CD14-positive monocyte (primary cell): ENCODE measurements at regions not wholly inside any gene's neighbourhood (a gene's known extent, or its start where the extent isn't known, plus 50 kb on each side); places are given as distances from the start of the nearest gene placed in this dataset.

ENCODE experiments used
- DNase-seq, 3 donors: peaks; one replicate each; pipeline ENCODE4 v3.0.0-alpha.2; 2011 to 2022
- H2AFZ ChIP-seq: 2 replicates; pipeline ENCODE4 v1.6.0; 2012; ENCODE audit warnings: mild to moderate bottlenecking, low read depth, low read length, inconsistent platforms; ENCODE audit not compliant: insufficient read depth, poor library complexity, severe bottlenecking
- H3K27ac ChIP-seq, 2 donors: 1 replicate in 1 of 2; 2 replicates in 1 of 2; pipeline ENCODE4 v1.5.1; 2012 to 2013; ENCODE audit warnings: low read length in 2 of 2, control low read depth in 1 of 2, inconsistent platforms in 1 of 2, low read depth in 1 of 2, mild to moderate bottlenecking in 1 of 2
- H3K27me3 ChIP-seq, 2 donors: one replicate each; pipeline versions ENCODE4 v1.6.0 to v1.6.1; 2011 to 2013; ENCODE audit warnings: low read length in 2 of 2; ENCODE audit not compliant: control insufficient read depth in 2 of 2, insufficient read depth in 2 of 2
- H3K36me3 ChIP-seq, 2 donors: replicated peaks in 1 of 2; 1 replicate in 1 of 2; 2 replicates in 1 of 2; pipeline versions ENCODE4 v1.5.1 to v1.6.1; 2012 to 2013; ENCODE audit warnings: low read length in 2 of 2, control low read depth in 1 of 2, inconsistent platforms in 1 of 2, mild to moderate bottlenecking in 1 of 2; ENCODE audit not compliant: insufficient read depth in 2 of 2, control insufficient read depth in 1 of 2
- H3K4me1 ChIP-seq, 2 donors: 1 replicate in 1 of 2; 2 replicates in 1 of 2; pipeline versions ENCODE4 v1.5.1 to v1.6.1; 2012 to 2013; ENCODE audit warnings: low read length in 2 of 2, control low read depth in 1 of 2, inconsistent platforms in 1 of 2, mild to moderate bottlenecking in 1 of 2, moderate library complexity in 1 of 2; ENCODE audit not compliant: insufficient read depth in 2 of 2, control insufficient read depth in 1 of 2
- H3K4me2 ChIP-seq: replicated peaks from 2 replicates; pipeline ENCODE3; 2012; ENCODE audit warnings: low read length, moderate library complexity, mild to moderate bottlenecking; ENCODE audit not compliant: poor library complexity, severe bottlenecking; ENCODE audit errors: extremely low read depth
- H3K4me3 ChIP-seq, 3 experiments: fragments of 200-600 bp in 1 of 3; sonication (generic) in 1 of 3; replicated peaks in 1 of 3; 1 replicate in 2 of 3; 2 replicates in 1 of 3; pipeline ENCODE4 v1.5.1; 2011 to 2013; ENCODE audit warnings: low read length in 3 of 3, mild to moderate bottlenecking in 3 of 3, control low read depth in 2 of 3, low read depth in 2 of 3, inconsistent platforms in 1 of 3, moderate library complexity in 1 of 3
- H3K79me2 ChIP-seq: 2 replicates; pipeline ENCODE4 v1.6.0; 2012; ENCODE audit warnings: mild to moderate bottlenecking, control low read depth, inconsistent platforms, low read length, moderate library complexity; ENCODE audit not compliant: insufficient read depth
- H3K9ac ChIP-seq: 2 replicates; pipeline ENCODE4 v1.6.0; 2017; ENCODE audit warnings: low read length, mild to moderate bottlenecking; ENCODE audit not compliant: insufficient read depth, poor library complexity, severe bottlenecking
- H3K9me3 ChIP-seq, 2 donors: replicated peaks in 1 of 2; 1 replicate in 1 of 2; 2 replicates in 1 of 2; pipeline versions ENCODE4 v1.5.1 to v1.6.1; 2012 to 2013; ENCODE audit warnings: low read length in 2 of 2, control low read depth in 1 of 2; ENCODE audit not compliant: control insufficient read depth in 1 of 2, insufficient read depth in 1 of 2
- H4K20me1 ChIP-seq: 2 replicates; pipeline ENCODE4 v1.6.0; 2012; ENCODE audit warnings: mild to moderate bottlenecking, low read length, control low read depth, moderate library complexity; ENCODE audit not compliant: insufficient read depth
- H3K27ac Mint-ChIP-seq, 7 donors: one replicate each; pipeline ENCODE4 v1.8.0; 2020; ENCODE audit warnings: mild to moderate bottlenecking in 7 of 7, mixed read lengths in 7 of 7, moderate library complexity in 6 of 7, inconsistent platforms in 2 of 7
- H3K27me3 Mint-ChIP-seq, 3 donors: one replicate each; pipeline ENCODE4 v1.8.0; 2021 to 2022; ENCODE audit warnings: low read depth in 3 of 3, mild to moderate bottlenecking in 3 of 3, mixed read lengths in 3 of 3, moderate library complexity in 3 of 3, inconsistent platforms in 1 of 3
- H3K36me3 Mint-ChIP-seq, 2 donors: one replicate each; pipeline ENCODE4 v1.8.0; 2020; ENCODE audit warnings: mixed read lengths in 2 of 2, inconsistent platforms in 1 of 2, mild to moderate bottlenecking in 1 of 2
- H3K4me1 Mint-ChIP-seq: one replicate; pipeline ENCODE4 v1.8.0; 2020; ENCODE audit warnings: mild to moderate bottlenecking, mixed read lengths
- H3K4me3 Mint-ChIP-seq, 2 donors: one replicate each; pipeline ENCODE4 v1.8.0; 2020; ENCODE audit warnings: mild to moderate bottlenecking in 2 of 2, mixed read lengths in 2 of 2, moderate library complexity in 1 of 2
- H3K9me3 Mint-ChIP-seq, 7 donors: one replicate each; pipeline ENCODE4 v1.8.0; 2020 to 2022; ENCODE audit warnings: mixed read lengths in 7 of 7, mild to moderate bottlenecking in 6 of 7, moderate library complexity in 6 of 7, inconsistent platforms in 2 of 7
- CTCF ChIP-seq: fragments of 200-600 bp; IDR thresholded peaks from one replicate; pipeline ENCODE4 v1.8.0; 2022; ENCODE audit warnings: antibody characterized with exemption, mild to moderate bottlenecking
- WGBS: methylation state at CpG from one replicate; pipeline ENCODE4 v1.1.5; 2013; ENCODE audit warnings: missing lambda C conversion rate; ENCODE audit not compliant: insufficient coverage; 5-methylcytosine and 5-hydroxymethylcytosine counted together
- intact Hi-C, 2 donors: fragments of 100-400 bp; cut with micrococcal nuclease; formaldehyde crosslinking; loops; one replicate each; pipeline versions ENCODE4 v1.15.0 to v1.15.1; 2023

GRCh38 chr13:56837161-56837560, 303.6 kb upstream of the PRR20A start:
- Histone ChIP-seq H2AFZ (no peak overlapping the region), H3K27me3 (no peaks in the 10 kb centered on the region), H3K79me2 (no peaks in the 10 kb centered on the region), H3K36me3 (no peaks in the 10 kb centered on the region), H3K4me1 (no peaks in the 10 kb centered on the region), H3K27ac (no peak overlapping the region), H3K9ac (no peak overlapping the region), H3K4me2 (no peak overlapping the region), H4K20me1 (no peaks in the 10 kb centered on the region), H3K9me3 (peaks cover 12 to 13% of the 10 kb centered on the region in 2 donors), H3K4me3 (no peak overlapping the region)
- no peak overlapping the region for H3K27ac Mint-ChIP-seq
- no peak overlapping the region for H3K4me3 Mint-ChIP-seq
- no peak for TF ChIP-seq CTCF
- H3K36me3 Mint-ChIP-seq = no peaks in the 10 kb centered on the region
- intact Hi-C loops = no loop called here
- peaks cover 0 to 7% (median 3%) of the 10 kb centered on the region in 7 donors for H3K9me3 Mint-ChIP-seq
- no CpG with 5 or more reads among the region's 2 CpGs for WGBS
- H3K27me3 Mint-ChIP-seq = no peaks in the 10 kb centered on the region
- H3K4me1 Mint-ChIP-seq = no peaks in the 10 kb centered on the region
- no peak for DNase-seq

GRCh38 chr13:56850852-56851251, 289.9 kb upstream of the PRR20A start:
- H3K4me3 Mint-ChIP-seq = no peak overlapping the region
- no peaks in the 10 kb centered on the region for H3K36me3 ChIP-seq
- H3K9ac ChIP-seq = no peak overlapping the region
- no peaks in the 10 kb centered on the region for H3K27me3 Mint-ChIP-seq
- intact Hi-C loops = no loop called here
- no peaks in the 10 kb centered on the region for H3K79me2 ChIP-seq
- H2AFZ ChIP-seq = no peak overlapping the region
- no peak overlapping the region for H3K4me3 ChIP-seq
- no CpG with 5 or more reads among the region's 2 CpGs for WGBS
- no peak overlapping the region for H3K27ac ChIP-seq
- no peaks in the 10 kb centered on the region for H4K20me1 ChIP-seq
- peaks cover 0 to 3% (median 2%) of the 10 kb centered on the region in 7 donors for H3K9me3 Mint-ChIP-seq
- no peak for TF ChIP-seq CTCF
- no peaks in the 10 kb centered on the region for H3K36me3 Mint-ChIP-seq
- no peak for DNase-seq
- no peaks in the 10 kb centered on the region for H3K9me3 ChIP-seq
- no peaks in the 10 kb centered on the region for H3K4me1 Mint-ChIP-seq
- H3K27me3 ChIP-seq = no peaks in the 10 kb centered on the region
- no peak overlapping the region for H3K27ac Mint-ChIP-seq
- H3K4me2 ChIP-seq = no peak overlapping the region
- H3K4me1 ChIP-seq = no peaks in the 10 kb centered on the region
